ENCODE measurements at regions not wholly inside any gene's neighbourhood (a gene's known extent, or its start where the extent isn't known, plus 50 kb on each side); places are given as distances from the start of the nearest gene placed in this dataset.
A peak's percentile ranks its signal among the peaks of the same experiment; 100 is the strongest.

DNA sequence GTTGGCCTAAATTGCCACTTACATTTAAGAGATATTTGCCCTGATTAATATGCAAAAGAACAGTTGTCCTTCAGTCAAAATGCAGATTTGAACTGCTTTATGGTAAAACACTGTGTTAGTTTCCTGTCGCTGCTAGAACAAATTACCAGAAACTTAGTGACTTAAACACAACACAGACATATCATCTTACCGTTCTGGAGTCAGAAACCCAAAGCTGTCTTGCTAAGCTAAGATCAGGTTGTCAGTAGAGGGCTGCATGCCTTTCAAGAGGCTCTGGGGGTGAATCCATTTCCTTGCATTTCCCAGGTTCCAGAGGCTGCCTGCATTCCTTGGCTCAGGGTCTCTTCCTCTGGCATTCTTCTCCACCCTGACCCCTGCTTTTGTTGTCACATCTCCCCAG lies 149.5 kb downstream of the FAM161A start:
- Histone ChIP-seq H3K4me1 (ENCODE audit: low read length) (peaks cover 47% of the 10 kb centered on the region), H3K27me3 (ENCODE audit: low read depth, low read length) (peaks cover 8% of the 10 kb centered on the region; the same call in 1 of the 2 replicates), H3K36me3 (replicated peaks; ENCODE audit: low read depth, low read length) (no peaks in the 10 kb centered on the region), H3K9me3 (ENCODE audit: insufficient read depth, low read length) (no peaks in the 10 kb centered on the region), H2AFZ (ENCODE audit: low read depth, low read length) (no peak overlapping the region), H3K79me2 (ENCODE audit: low read length) (no peaks in the 10 kb centered on the region), H3K4me2 (ENCODE audit: low read length) (no peak overlapping the region), H3K4me3 (ENCODE audit: low read length) (no peak overlapping the region), H3K9ac (ENCODE audit: low read length) (no peak overlapping the region), H4K20me1 (ENCODE audit: insufficient read depth, low read length) (no peaks in the 10 kb centered on the region), H3K27ac (ENCODE audit: low read length) (no peak overlapping the region)
- TF ChIP-seq CTCF (IDR thresholded peaks at IDR 0.05; ENCODE audit: low read depth, low read length): no peak

DNA sequence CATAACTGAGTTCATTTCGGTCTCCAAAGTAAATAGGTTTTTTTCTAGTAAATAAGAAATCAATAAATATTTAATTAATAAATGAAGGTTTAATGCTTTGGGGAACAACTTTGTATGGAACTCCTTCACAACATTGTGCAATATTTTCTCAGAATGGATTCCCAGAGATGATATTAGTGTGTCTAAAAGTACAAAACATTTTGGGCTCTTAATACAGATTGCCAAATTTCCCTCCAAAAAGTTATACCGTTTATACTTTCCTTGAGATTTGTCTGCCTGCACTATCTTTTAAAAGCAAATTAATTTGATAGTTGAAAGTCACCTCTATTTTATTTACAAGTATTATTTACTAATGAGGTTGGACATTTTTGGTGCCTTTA lies 151.8 kb downstream of the FAM161A start:
- no peaks in the 10 kb centered on the region for H4K20me1 ChIP-seq (ENCODE audit: insufficient read depth, low read length)
- H3K27me3 ChIP-seq (ENCODE audit: low read depth, low read length): peaks cover 8% of the 10 kb centered on the region; the same call in 1 of the 2 replicates
- no peak for TF ChIP-seq CTCF (IDR thresholded peaks at IDR 0.05; ENCODE audit: low read depth, low read length)
- no peak for TF ChIP-seq EZH2phosphoT487 (IDR thresholded peaks at IDR 0.05; ENCODE audit: low read depth)
- no peak overlapping the region for H3K4me3 ChIP-seq (ENCODE audit: low read length)
- no peaks in the 10 kb centered on the region for H3K9me3 ChIP-seq (ENCODE audit: insufficient read depth, low read length)
- H2AFZ ChIP-seq (ENCODE audit: low read depth, low read length): no peak overlapping the region
- no peaks in the 10 kb centered on the region for H3K79me2 ChIP-seq (ENCODE audit: low read length)
- H3K4me2 ChIP-seq (ENCODE audit: low read length): no peak overlapping the region
- no peak overlapping the region for H3K9ac ChIP-seq (ENCODE audit: low read length)
- H3K36me3 ChIP-seq (replicated peaks; ENCODE audit: low read depth, low read length): no peaks in the 10 kb centered on the region
- peaks cover 29% of the 10 kb centered on the region for H3K4me1 ChIP-seq (ENCODE audit: low read length)
- no peak overlapping the region for H3K27ac ChIP-seq (ENCODE audit: low read length)

DNA sequence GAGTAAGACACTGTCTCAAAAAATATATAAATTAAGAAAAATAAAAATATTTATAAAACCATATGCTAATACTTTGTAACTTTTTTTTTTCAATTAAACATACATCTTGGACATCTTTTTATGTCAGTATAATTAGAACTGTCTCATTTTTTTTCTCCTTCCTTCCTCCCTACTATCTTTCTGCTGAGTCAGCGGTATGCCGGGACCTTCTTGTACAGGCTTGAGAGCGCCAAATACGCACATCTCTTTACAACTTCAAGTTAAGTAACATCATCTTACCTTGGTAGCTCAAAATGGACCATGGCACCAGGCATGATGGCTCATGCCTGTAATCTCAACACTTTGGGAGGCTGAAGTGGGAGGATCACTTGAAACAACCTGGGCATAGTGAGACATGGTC lies 153.4 kb downstream of the FAM161A start:
- H3K36me3 ChIP-seq (replicated peaks; ENCODE audit: low read depth, low read length): no peaks in the 10 kb centered on the region
- H3K27me3 ChIP-seq (ENCODE audit: low read depth, low read length): peaks cover 8% of the 10 kb centered on the region; the same call in 1 of the 2 replicates
- H2AFZ ChIP-seq (ENCODE audit: low read depth, low read length): no peak overlapping the region
- H3K9ac ChIP-seq (ENCODE audit: low read length): no peak overlapping the region
- H3K79me2 ChIP-seq (ENCODE audit: low read length): no peaks in the 10 kb centered on the region
- no peak overlapping the region for H3K27ac ChIP-seq (ENCODE audit: low read length)
- no peaks in the 10 kb centered on the region for H4K20me1 ChIP-seq (ENCODE audit: insufficient read depth, low read length)
- no peaks in the 10 kb centered on the region for H3K9me3 ChIP-seq (ENCODE audit: insufficient read depth, low read length)
- H3K4me1 ChIP-seq (ENCODE audit: low read length): peaks cover 14% of the 10 kb centered on the region
- no peak overlapping the region for H3K4me2 ChIP-seq (ENCODE audit: low read length)
- no peak for TF ChIP-seq CTCF (IDR thresholded peaks at IDR 0.05; ENCODE audit: low read depth, low read length)
- no peak for TF ChIP-seq EZH2phosphoT487 (IDR thresholded peaks at IDR 0.05; ENCODE audit: low read depth)
- no peak overlapping the region for H3K4me3 ChIP-seq (ENCODE audit: low read length)

GRCh38 chr2:61694312-61695274 lies 156.4 kb upstream of the XPO1 start:
- peak; percentile 66 for TF ChIP-seq CTCF (IDR thresholded peaks at IDR 0.05; ENCODE audit: low read depth, low read length)
- TF ChIP-seq EZH2phosphoT487 (IDR thresholded peaks at IDR 0.05; ENCODE audit: low read depth): no peak
- Histone ChIP-seq H3K9me3 (ENCODE audit: insufficient read depth, low read length) (no peaks in the 10 kb centered on the region), H4K20me1 (ENCODE audit: insufficient read depth, low read length) (no peaks in the 10 kb centered on the region), H2AFZ (ENCODE audit: low read depth, low read length) (peak overlapping the region; percentile 96), H3K79me2 (ENCODE audit: low read length) (no peaks in the 10 kb centered on the region), H3K4me3 (ENCODE audit: low read length) (peak overlapping the region; percentile 87), H3K27ac (ENCODE audit: low read length) (peak overlapping the region; percentile 50), H3K36me3 (replicated peaks; ENCODE audit: low read depth, low read length) (no peaks in the 10 kb centered on the region), H3K27me3 (ENCODE audit: low read depth, low read length) (no peaks in the 10 kb centered on the region), H3K4me1 (ENCODE audit: low read length) (peaks cover 12% of the 10 kb centered on the region), H3K4me2 (ENCODE audit: low read length) (peak overlapping the region; percentile 91), H3K9ac (ENCODE audit: low read length) (peak overlapping the region; percentile 85)
